Bone marrow (tissue), 2 donors: ENCODE measurements at regions not wholly inside any gene's neighbourhood (a gene's known extent, or its start where the extent isn't known, plus 50 kb on each side); places are given as distances from the start of the nearest gene placed in this dataset.

Experiments
- DNase-seq, 2 donors: peaks; one replicate each; lab custom pipeline; 2025; lab: John Stamatoyannopoulos, UW

- no peak for DNase-seq
Measured at GRCh38 chr5:125377141-125377540, 630.7 kb upstream of the ZNF608 start.

GRCh38 chr5:125381290-125381689 is 634.9 kb upstream of the ZNF608 start:
- DNase-seq = no peak

GRCh38 chr5:125384071-125384470 is 637.6 kb upstream of the ZNF608 start:
- no peak for DNase-seq

- DNase-seq = peak in 1 of 2 donors; percentile 29
Measured at GRCh38 chr5:125390326-125390725, 643.9 kb upstream of the ZNF608 start.

- DNase-seq = no peak
Measured at GRCh38 chr5:125393221-125393815, 646.9 kb upstream of the ZNF608 start.

- DNase-seq = no peak
Measured at GRCh38 chr5:125394661-125395280, 648.3 kb upstream of the ZNF608 start.

GRCh38 chr5:125396462-125396861 is 650.0 kb upstream of the ZNF608 start:
- no peak for DNase-seq

- DNase-seq = no peak
Measured at GRCh38 chr5:125398466-125398865, 652.0 kb upstream of the ZNF608 start.

GRCh38 chr5:125399885-125400284 is 653.4 kb upstream of the ZNF608 start:
- DNase-seq = no peak

- no peak for DNase-seq
Measured at GRCh38 chr5:125401724-125402622, 655.5 kb upstream of the ZNF608 start.

GRCh38 chr5:125402787-125403186 is 656.3 kb upstream of the ZNF608 start:
- DNase-seq = no peak

GRCh38 chr5:125404056-125404455 is 657.6 kb upstream of the ZNF608 start:
- DNase-seq = no peak

GRCh38 chr5:125408448-125409233 is 662.2 kb upstream of the ZNF608 start:
- no peak for DNase-seq

- no peak for DNase-seq
Measured at GRCh38 chr5:125409234-125409860, 662.9 kb upstream of the ZNF608 start.

GRCh38 chr5:125409861-125410536 is 663.6 kb upstream of the ZNF608 start:
- no peak for DNase-seq

- no peak for DNase-seq
Measured at GRCh38 chr5:125410537-125411070, 664.2 kb upstream of the ZNF608 start.

GRCh38 chr5:125411071-125411743 is 664.8 kb upstream of the ZNF608 start:
- DNase-seq = no peak

- DNase-seq = no peak
Measured at GRCh38 chr5:125411744-125412560, 665.5 kb upstream of the ZNF608 start.
